LoVo (cell line): ENCODE measurements at regions not wholly inside any gene's neighbourhood (a gene's known extent, or its start where the extent isn't known, plus 50 kb on each side); places are given as distances from the start of the nearest gene placed in this dataset.

Source experiments
- DNase-seq: peaks from one replicate; pipeline ENCODE4 v3.0.0-alpha.2; 2016; ENCODE audit warnings: low spot score

DNA sequence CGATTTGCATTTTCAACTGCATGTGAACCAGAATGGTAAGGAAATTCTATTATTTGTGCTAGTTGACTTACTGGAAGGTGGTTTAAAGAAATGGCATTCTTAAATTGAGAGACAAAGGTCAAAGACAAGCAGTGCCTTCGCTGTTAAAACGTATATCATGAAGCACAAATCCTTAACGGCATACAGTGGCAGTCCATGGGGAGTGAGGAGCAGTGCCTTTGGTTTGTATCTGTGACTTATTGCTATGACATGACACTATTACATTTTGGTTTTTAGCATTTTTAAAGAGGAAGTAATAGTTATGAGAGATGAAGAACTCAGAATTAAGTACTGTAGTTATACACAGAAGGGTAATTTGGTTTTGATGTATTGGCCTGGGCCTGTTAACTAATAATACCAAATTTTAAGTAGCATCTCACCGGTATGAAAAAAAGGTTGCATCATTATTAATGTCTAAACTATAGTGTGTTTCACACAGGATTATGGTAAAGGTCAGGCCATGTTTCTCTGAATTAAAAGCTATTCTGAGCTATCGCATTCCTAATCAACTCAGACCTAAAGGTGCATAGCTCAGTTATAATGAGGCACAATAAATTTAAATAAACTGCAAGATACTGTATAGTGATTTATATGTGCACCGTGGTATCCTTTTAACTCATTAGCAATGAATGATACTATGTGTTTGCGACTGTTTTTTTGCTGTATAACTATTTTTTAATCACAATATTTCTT is 339.8 kb upstream of the ARRDC3 start:
- DNase-seq: no peak

DNA sequence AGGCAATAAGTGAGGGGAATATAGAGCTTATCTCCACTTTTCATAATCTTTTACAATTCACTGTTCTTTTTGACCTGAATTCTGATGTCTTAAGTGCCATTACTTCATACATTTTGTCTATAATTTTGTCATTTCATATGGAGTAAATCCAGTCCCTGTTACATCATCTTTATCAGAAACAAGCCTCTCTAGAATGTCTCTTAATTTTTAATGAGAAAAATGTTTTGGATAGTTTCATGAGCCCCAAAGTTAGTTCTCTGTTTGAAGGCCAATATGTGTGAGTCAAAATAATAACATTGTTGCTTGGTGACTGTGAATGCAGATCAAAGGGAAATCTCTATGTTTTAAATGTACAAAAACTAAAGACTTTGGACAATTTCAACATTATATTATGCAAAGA is 329.6 kb upstream of the ARRDC3 start:
- no peak for DNase-seq

DNA sequence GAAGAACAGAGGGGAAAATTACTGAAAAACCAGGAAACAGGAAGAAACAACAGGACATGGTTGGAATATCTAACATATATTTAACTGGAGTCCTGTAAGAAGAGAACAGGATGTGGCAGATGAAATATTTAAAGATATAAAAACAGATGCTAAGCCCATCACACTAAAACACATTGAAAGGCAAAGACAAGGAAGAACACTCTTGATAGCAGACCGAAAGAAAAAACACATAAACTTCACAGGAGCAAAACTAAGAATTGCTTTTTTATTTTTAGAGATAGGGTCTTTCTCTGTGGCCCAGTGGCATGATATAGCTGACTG is 324.4 kb upstream of the ARRDC3 start:
- DNase-seq: no peak

DNA sequence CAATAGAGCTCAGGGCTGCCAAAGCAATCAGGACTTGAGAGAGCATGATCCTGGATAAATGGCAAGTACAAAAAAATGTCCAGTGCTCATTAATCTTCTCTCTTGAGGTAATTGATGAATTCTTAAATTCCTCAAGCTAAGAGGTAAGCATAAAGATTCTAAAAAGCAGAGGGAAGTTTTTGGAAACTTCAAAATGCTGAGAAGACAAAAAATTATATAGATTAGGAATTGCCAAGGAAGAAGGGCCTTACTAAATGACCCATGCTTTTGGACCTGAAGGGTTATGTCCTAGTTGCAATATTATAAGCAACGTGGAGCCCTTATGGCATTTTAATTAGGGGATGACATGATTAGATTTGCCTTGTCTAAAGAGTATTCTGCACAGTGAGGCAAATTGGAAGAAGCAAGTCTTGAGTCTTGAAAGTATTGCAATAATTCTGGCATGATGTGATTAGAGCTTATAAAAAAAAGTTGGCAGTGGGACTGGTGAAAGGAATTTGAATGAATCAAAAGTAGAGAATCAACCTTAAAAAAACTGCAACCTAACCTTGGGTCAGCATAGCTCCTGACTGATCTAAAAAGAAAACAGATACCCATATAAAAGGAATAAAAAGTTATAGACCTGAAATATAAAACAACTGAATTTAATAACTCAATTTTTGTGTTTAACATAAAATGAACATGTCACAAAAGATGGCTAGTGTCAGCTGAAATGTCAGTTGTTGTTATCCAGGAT is 323.8 kb upstream of the ARRDC3 start:
- DNase-seq: no peak

DNA sequence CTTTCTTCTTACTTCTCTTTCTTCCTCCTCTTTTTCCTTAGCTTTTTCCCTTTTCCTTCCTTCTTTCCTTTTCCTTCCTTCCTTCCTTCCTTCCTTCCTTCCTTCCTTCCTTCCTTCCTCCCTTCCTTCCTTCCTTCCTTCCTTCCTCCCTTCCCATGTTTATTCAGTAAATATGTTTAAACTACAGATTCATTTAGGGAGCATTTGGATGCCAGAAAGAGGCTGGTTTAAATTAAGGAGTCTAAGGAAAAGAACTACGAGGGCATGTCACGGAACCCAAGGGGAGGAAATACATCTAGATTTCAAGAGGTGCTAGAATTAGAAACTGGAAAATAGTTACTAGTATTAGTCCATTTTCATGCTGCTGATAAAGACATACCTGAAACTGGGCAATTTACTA is 320.0 kb upstream of the ARRDC3 start:
- no peak for DNase-seq

DNA sequence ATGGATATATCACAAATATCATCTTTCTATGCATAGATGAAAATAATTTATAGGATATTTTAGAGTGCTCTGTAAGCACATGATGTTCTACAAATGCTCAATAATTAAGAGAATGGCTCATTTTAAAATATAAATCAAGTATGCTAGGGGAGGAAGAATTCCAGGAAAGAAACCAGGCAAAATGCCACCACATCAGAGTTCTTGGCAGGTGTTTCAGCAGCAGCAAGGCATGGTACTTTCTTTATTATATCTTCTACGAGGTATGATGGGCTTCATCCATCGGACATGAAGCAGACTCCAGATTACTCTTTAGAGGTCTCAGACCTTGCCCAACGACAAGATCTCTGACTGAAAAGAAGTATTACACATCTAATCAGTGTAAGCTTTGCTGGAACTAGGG is 316.3 kb upstream of the ARRDC3 start:
- DNase-seq: no peak

DNA sequence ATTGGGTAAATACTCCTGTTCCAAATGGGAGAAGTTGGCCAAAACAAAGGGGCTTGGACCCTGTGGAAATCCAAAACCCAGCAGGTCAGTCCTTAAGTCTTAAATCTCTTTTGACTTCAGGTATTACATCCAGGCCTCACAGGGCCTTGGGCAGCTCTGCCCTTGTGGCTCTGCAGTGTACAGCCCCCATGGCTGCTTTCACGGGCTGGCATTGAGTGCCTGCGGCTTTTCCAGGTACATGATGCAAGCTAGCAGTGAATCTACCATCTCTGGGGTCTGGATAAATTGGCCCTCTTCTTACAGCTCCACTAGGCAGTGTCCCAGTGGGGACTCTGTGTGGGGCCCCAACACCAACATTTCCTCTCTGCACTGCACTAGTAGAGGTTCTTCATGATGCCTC is 308.5 kb upstream of the ARRDC3 start:
- no peak for DNase-seq

DNA sequence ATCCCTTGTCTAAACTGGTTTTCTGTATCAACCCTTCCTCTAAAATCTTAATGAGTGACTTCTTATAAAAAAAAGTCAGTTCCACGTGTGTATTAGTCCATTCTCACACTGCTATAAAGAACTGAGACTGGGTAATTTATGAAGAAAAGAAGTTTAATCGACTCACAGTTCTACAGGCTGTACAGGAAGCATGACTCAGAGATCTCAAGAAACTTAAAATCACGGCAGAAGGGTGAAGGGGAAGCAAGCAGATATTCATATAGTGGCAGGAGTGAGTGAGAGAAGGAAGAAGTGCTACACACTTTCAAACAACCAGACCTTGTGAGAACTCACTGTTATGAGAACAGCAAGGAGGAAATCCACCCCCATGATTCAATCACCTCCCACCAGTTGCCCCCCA is 307.8 kb upstream of the ARRDC3 start:
- DNase-seq: no peak

DNA sequence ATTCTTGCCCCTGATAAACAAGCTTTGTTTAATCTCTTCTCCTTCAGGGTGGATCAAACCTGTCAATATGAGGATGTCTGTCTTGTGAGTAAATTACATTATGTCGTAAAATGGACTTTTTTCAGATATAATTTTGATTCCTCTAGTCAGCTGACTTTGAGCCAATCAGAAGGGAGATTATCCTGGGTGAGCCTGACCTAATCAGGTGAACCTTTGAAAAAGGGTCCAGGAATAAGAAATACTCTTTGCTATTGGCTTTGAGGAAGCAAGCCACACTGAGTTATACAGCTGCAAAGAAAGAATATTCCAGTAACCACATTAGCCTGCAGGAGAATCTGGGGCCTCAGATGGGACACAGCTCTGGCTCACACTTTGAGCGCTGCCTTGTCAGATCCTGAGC is 304.3 kb upstream of the ARRDC3 start:
- no peak for DNase-seq

DNA sequence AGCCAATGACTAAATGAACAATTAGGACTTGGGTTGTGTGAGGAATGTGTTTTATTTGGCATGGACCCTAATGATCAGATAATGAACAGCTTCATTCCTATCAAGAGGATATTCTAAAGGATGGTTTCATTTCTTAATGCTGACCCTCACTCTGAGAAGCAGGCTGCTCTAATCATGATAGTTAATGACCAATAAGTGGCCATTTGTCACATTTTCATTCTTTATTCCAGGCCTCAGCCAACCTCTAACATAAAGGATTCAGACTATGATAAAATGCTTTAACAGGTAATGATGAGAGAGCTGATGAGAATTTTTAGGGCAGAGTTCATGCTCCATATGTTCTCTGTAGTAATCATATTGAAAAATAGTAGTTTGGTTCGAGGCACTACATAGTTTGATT is 301.5 kb upstream of the ARRDC3 start:
- no peak for DNase-seq

DNA sequence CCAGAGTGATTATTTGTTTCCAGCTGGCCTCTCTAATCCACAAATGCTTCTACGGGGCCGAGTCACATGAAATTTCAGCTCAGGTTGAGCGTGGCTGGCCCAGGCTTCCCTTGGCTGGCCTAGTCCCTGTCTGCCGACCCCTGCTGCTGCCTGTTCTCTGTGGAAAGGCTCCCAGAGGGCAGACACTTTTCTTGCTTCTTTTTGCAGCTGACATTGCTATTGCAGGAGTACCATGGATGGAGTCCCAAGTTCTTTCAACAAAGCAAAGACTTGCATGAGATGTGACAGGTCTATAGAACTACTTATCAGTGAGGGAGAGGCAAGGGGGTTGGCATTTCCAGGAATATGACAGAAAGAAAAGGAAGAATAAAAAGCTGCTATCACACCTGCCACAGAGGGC is 287.4 kb upstream of the ARRDC3 start:
- no peak for DNase-seq

DNA sequence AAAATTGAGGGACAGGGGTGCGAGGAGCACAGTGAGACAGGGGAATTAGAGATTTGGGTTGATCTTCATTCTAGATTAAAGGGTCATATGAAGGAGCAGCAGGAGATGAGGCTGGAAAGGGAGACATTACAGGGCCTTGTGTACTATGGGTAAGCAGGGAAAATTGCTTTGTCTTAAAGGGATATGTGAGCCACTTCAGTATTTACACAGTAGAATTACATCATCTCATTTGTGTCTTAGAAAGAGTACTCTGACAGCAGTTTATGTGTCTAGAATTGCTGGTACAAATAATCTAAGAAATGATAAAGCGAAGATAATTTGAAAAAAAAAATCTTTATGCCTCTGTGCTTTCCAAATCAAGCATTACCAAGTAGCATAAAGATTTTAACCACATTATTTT is 287.0 kb upstream of the ARRDC3 start:
- no peak for DNase-seq

DNA sequence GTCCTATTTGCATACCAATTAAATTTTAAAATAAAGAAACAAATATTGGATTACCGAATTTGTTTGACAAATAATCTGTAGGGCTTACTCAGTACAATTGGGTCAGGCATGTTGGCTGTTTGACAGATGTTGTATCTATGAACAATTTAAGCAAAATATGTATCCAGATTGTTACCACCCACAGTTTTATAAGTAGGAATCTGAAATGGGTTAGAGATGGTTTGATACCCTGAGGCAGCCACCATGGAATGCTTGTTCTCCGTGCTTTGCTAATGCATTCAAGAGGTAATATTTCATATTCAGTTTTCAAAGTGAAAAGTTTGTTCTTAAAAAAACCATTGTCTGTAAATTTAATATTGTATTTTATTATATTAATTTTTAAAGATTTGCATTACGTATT is 285.1 kb upstream of the ARRDC3 start:
- no peak for DNase-seq

DNA sequence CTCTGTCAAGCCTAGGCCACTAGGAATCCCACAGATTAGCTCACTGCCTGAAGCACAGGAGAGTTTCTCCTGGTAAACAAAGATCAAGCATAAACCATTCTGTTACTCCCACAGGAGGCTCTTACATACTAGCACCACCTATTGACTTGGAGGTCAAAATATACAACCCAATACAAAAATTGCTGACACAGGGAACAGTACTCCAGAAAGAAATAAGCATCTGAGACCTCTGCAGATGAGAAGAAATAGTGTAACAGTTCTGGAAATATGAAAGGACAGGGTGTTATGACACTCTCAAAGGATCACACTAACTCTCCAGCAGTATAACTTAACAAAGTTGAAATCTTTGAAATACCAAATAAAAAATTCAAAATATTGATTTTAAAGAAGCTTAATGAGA is 269.6 kb upstream of the ARRDC3 start:
- DNase-seq: no peak

DNA sequence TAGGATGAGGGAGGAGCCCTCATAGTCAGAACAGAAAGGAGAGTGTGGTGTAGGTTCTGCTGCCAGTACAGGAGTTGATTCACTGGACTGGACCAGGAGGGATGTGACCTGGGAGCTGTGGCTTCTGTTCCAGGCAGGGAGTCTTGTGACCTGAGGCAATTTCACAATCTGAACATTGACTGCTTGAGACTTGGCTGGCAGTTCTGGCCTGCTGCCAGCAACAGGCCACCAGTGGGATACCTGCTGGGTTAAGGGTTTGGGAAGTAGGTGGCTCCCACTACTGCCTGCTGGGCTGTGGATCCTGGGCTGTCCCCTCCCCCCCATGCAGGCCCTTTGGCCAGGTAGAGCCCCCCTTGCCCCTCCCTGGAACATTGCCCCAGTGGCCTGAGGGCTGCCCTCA is 268.6 kb upstream of the ARRDC3 start:
- peak; percentile 33 for DNase-seq

DNA sequence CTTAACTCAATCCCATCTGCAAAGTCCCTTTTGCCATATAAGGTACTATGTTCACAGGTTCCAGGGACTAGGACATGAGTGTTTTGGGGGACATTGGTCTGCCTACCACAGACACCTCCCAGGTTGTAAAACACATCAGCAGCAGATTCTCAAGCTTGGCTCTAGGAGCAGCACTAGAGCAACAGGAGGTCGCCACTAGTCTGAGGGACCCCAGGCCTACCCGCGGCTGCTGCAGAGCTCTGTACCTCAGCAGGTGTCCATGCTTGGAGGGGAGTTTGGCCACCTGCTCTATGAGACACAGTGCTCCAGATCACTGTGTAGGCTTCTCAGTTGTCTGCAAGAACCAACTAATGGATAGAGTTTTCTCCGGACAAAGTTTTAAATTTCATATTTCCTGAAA is 262.2 kb upstream of the ARRDC3 start:
- no peak for DNase-seq

DNA sequence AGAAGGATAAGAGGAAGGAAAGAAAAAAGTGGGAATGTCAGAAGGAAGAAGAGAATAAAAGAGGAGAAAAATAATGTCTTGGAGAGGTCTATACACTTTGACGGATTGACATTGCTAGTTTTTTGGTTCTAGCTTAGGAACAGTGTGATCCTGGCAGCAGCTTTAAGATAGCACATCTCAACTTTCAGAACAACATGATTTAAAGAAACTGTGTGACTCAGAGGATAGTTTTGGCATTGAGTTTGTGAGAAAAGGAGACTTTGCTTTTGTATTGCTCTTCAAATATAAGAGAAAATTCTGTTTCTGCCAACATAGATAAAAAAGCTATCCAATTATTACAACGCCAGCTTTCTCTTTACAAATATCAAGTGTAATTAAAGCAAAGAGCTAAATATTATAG is 260.7 kb upstream of the ARRDC3 start:
- DNase-seq: no peak

DNA sequence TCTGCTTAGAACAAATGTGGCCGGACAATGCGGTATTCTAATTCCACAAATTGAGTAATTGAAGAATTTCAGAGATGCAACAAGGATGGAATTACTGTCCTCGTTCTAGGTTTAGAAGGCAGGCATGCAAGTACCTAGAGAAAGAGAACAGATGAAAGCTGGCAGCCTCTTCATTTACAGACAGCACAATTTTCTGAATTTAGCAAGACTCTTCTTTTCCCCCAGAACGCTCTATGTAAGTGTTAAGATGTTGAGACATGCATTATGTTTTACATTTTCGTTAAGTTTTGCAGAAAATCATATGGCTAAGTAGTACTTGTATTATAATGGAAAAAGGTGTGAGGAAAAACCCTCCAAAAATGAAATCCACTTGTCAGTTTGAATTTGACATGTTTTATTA is 259.5 kb upstream of the ARRDC3 start:
- DNase-seq: no peak

DNA sequence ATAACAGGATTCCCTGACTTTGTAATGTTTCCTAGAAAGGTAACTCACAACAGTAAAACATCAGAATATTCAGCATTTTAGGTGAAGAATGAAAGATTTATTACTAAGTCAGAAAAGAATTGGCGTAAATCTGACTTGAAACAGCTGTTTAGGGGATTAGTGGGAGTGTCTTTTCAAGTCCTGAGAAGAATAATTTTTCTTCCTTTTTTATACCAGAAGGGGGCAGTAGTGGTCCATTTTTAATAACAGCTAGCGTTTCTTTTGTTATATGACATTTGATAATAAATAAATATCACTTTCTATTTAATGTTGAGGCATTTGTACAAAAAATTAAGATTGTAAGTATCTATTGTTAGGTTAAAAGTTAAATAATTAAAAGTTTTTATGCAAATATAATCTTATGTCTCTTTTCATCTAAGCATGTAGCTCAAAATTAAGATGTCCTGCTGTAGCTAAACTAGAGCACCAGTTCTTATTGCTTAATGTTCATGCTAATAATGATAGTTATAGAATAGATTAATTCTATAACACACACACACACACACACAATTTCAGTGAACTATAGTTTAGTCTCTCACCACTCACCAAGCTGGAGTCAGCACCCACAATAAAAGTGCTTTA is 258.7 kb upstream of the ARRDC3 start:
- peak; percentile 67 for DNase-seq

DNA sequence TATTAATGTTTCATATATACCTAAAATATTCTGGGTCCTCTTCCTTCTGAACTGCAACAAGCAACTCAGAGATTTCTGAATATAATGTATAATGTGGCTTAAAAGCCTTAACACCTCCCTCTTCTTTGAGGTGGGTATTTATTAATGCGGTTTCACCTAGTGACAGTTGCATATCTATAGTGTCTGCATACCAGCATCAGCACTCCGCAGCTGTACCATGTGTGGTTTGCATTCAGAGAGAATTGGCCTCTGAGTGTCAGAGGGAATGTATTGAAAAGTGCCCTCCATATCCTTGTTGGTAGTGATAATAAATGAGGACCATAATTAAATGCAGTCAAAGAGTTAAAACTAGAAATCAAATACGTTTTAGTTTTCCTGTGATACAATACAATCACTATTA is 256.6 kb upstream of the ARRDC3 start:
- DNase-seq: no peak

DNA sequence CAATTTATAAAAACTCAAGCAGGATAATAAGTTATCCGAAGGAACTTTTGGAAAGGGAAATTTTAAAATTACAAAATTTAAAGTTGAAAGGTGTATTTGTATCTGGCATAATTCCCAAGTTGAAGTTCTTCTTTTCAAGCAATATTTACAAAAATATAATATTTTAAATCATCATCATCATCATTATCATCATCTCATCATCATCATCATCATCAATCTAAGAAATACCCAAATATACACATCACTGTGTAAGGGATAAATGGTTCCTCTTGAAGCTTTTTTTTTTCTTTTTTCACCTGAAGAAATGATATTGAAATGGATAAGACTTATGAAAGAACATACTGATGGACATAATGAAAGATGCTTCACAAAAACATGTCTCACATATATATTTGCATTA is 254.9 kb upstream of the ARRDC3 start:
- DNase-seq: no peak

DNA sequence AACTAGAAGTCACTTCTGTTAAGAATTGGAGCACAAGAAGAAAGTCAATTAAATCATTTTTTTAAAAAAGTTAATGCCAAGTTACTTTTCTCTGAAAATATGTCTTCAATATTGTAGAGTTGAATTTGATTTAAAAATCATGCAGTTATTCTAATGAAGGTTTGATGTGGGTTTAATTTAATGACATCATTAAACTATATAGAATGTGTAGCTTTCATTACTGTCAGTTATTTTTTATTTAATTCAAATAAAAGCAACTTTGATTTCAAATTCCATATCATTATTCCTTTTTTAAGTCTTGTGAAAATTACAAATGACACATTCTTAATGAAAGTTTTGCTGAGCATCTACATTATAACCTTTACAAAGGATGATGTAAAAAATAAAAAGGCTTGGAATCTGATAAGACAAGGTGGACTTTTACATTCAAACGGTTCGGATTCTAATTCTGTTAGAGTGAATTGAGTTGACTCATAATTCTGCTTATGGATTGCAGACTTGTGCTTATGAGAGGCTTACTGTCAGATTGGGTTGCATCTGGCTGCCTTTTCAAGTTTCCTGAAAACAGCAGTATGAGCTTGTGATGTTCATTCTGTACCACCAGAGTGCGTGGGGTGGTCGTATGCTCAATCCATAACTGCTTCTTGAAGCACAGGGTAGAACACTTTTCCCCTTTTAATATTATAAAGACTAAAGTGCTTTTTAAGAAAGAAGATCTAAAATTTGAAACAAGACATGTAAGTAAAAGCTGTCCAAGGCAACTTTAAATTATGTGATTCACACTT is 253.0 kb upstream of the ARRDC3 start:
- DNase-seq: no peak

DNA sequence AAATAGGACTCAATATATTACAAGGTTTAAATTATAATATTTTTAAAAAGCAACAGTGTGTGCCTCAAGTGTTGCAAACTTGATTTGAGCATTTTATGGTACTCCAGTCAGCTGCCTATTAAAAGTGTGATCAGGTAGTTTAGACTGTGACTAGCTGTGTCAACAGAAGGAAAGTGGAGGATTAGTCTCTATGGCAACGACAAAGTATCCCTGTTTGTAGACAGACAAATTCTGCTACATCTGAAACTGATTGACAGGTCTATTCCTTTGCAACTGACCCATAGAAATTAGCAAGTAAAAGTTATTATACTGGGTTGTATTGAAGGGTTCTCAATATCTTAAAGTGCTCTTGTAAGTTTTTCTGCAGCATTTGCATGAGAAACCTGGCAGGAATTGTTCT is 249.8 kb upstream of the ARRDC3 start:
- DNase-seq: no peak
